Stimulated activated CD4-positive, alpha-beta T cell treated with anti-CD3 and anti-CD28 coated beads, Interleukin-1b, Interleukin-23, amount 100 ng/mL, for 48 hours (primary cell): ENCODE measurements at regions not wholly inside any gene's neighbourhood (a gene's known extent, or its start where the extent isn't known, plus 50 kb on each side); places are given as distances from the start of the nearest gene placed in this dataset.
"Not testable (repeated sequence)": the region's sequence is repeated elsewhere in the genome, so short reads cannot be mapped to it uniquely, and the experiment has no call there.

Experiments used
- DNase-seq: peaks from one replicate; pipeline ENCODE4 v3.0.0-alpha.2; 2020

- DNase-seq: no peak
These were observed 728.8 kb downstream of the NR2F1-AS1 start for GRCh38 chr5:92852219-92852618.

GRCh38 chr5:92850886-92851285 is 730.1 kb downstream of the NR2F1-AS1 start:
- DNase-seq: no peak

GRCh38 chr5:92849756-92850155 is 731.3 kb downstream of the NR2F1-AS1 start:
- no peak for DNase-seq

- DNase-seq: no peak
These were observed 739.3 kb downstream of the NR2F1-AS1 start for GRCh38 chr5:92841604-92842155.

GRCh38 chr5:92838253-92838652 is 742.8 kb downstream of the NR2F1-AS1 start:
- no peak for DNase-seq

GRCh38 chr5:92836855-92837755 is 743.9 kb downstream of the NR2F1-AS1 start:
- DNase-seq: no peak

- no peak for DNase-seq
These were observed 745.3 kb downstream of the NR2F1-AS1 start for GRCh38 chr5:92835712-92836111.

GRCh38 chr5:92823551-92823950 is 757.5 kb downstream of the NR2F1-AS1 start:
- DNase-seq: not testable (repeated sequence)

GRCh38 chr5:92822183-92822582 is 758.8 kb downstream of the NR2F1-AS1 start:
- no peak for DNase-seq

GRCh38 chr5:92809855-92810465 is 771.1 kb downstream of the NR2F1-AS1 start:
- no peak for DNase-seq

GRCh38 chr5:92808474-92808873 is 772.5 kb downstream of the NR2F1-AS1 start:
- no peak for DNase-seq

GRCh38 chr5:92807085-92807484 is 773.9 kb downstream of the NR2F1-AS1 start:
- DNase-seq: no peak

GRCh38 chr5:92805446-92805845 is 775.6 kb downstream of the NR2F1-AS1 start:
- no peak for DNase-seq

GRCh38 chr5:92801911-92802310 is 779.1 kb downstream of the NR2F1-AS1 start:
- no peak for DNase-seq

- no peak for DNase-seq
These were observed 780.7 kb downstream of the NR2F1-AS1 start for GRCh38 chr5:92800365-92800764.

- DNase-seq: no peak
These were observed 785.4 kb downstream of the NR2F1-AS1 start for GRCh38 chr5:92795633-92796032.

GRCh38 chr5:92780057-92780456 is 801.0 kb downstream of the NR2F1-AS1 start:
- DNase-seq: no peak

GRCh38 chr5:92779536-92779935 is 801.5 kb downstream of the NR2F1-AS1 start:
- no peak for DNase-seq

- no peak for DNase-seq
These were observed 802.8 kb downstream of the NR2F1-AS1 start for GRCh38 chr5:92778261-92778660.

- DNase-seq: no peak
These were observed 803.6 kb downstream of the NR2F1-AS1 start for GRCh38 chr5:92777421-92777820.

- DNase-seq: no peak
These were observed 805.1 kb downstream of the NR2F1-AS1 start for GRCh38 chr5:92775711-92776615.

GRCh38 chr5:92769978-92770377 is 811.0 kb downstream of the NR2F1-AS1 start:
- no peak for DNase-seq

- DNase-seq: no peak
These were observed 819.4 kb downstream of the NR2F1-AS1 start for GRCh38 chr5:92761585-92761984.
